Muscle of back (tissue), 3 donors: ENCODE measurements at regions not wholly inside any gene's neighbourhood (a gene's known extent, or its start where the extent isn't known, plus 50 kb on each side); places are given as distances from the start of the nearest gene placed in this dataset.
A peak's percentile ranks its signal among the peaks of the same experiment; 100 is the strongest.
"Not testable (repeated sequence)": the region's sequence is repeated elsewhere in the genome, so short reads cannot be mapped to it uniquely, and the experiment has no call there.

Source experiments
- DNase-seq, 3 donors: peaks; one replicate each; pipeline versions ENCODE4 v3.0.0 to v3.0.0-alpha.2; 2013

GRCh38 chr3:102332205-102332604, 102.6 kb upstream of the ZPLD1 start:
- no peak for DNase-seq

GRCh38 chr3:102332934-102333333, 101.9 kb upstream of the ZPLD1 start:
- DNase-seq: no peak

GRCh38 chr3:102336130-102336529, 98.7 kb upstream of the ZPLD1 start:
- DNase-seq: no peak

DNA sequence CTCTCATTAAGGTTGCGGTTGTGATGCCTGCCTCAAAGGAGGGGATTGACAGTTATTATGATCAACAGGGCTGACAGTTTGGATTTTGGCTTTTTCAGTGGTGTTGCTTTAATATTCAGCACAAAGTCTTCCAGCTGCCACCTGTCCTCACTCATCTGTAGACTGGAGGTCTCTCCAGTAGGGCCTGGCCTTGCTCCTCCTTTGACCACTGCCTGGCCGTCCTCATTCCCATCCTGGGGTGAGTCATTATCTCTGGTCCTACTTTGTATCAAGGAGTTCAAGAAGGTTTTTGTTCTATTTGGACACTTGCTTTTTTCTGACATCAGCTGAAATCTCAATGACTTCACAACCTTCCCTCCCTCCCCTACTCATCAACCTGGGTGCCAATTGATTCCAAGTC, 95.1 kb upstream of the ZPLD1 start:
- DNase-seq: no peak

DNA sequence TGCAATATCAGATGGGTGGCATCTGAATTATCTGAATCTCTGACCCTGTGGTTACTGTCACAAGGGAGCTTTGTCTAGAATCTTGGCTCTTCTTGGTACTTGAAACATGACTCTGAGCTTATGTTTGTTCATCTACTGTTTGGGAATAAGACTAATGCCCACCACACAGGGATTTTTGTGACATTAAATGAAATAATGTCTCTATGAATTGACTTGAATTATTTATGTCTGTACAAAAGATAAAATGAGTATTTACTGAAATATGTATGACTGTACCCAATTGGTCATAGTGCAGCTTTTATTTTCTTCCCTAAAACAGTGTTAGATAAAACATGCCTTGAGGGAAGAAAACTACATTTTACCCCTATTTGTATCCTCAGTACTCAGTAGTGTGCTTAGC, 87.9 kb upstream of the ZPLD1 start:
- no peak for DNase-seq

GRCh38 chr3:102348904-102349303, 85.9 kb upstream of the ZPLD1 start:
- DNase-seq: no peak

GRCh38 chr3:102353148-102353547, 81.7 kb upstream of the ZPLD1 start:
- DNase-seq: no peak

DNA sequence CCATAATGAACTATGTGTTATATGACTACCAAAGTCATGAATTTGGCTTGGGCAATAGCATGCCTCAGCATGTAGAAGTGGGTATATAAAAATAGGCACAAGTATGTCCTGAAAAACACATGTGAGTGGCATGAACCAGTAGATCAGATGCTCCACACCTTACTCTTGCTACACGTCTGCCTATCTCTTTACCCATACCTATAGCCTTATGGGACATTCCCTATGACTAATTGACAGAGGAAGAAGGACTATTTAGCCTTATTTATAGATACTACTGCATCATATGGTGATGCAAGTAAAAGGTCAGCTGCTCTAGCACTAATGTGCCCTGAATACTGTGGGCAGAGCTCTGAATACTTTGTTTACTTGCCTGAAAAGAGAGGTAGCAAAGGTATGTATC, 81.0 kb upstream of the ZPLD1 start:
- DNase-seq: no peak

GRCh38 chr3:102354818-102355515, 79.8 kb upstream of the ZPLD1 start:
- no peak for DNase-seq

GRCh38 chr3:102356506-102356905, 78.3 kb upstream of the ZPLD1 start:
- DNase-seq: no peak

- DNase-seq: not testable (repeated sequence)
These were observed 77.5 kb upstream of the ZPLD1 start for GRCh38 chr3:102357313-102357712.

GRCh38 chr3:102360183-102360860, 74.5 kb upstream of the ZPLD1 start:
- DNase-seq: peak; percentile 16 to 37 (median 24)

DNA sequence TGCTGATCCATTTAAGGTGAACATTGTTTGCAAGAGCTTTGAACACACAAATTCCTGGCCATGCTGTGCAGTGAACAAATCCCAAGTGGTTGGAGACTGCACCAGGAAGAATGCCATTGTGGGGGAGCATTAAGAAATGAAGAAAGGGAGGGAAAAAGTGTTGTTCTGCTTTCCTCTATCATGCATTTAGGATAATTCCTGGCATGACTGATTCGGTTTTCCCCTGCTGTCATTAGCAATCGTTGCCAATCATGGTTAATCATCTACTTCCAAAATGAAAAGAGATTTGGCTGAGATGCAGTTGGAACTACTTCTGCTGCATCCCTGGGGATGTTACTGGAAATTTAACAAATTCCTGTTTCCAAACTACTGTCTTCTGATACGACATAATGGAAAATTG, 73.7 kb upstream of the ZPLD1 start:
- DNase-seq: peak; percentile 39 to 75 (median 66)

DNA sequence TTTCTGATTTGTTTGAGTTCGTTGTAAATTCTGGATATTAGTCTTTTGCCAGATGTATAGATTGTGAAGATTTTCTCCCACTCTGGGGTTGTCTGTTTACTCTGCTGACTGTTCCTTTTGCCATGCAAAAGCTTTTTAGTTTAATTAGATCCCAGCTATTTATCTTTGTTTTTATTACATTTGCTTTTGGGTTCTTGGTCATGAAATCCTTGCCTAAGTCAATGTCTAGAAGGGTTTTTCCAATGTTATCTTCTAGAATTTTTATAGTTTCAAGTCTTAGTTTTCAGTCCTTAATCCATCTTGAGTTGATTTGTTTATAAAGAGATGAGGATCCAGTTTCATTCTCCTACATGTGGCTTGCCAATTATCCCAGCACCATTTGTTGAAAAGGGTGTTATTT, 68.7 kb upstream of the ZPLD1 start:
- not testable (repeated sequence) for DNase-seq

- DNase-seq: no peak
These were observed 59.8 kb upstream of the ZPLD1 start for GRCh38 chr3:102374863-102375634.

- no peak for DNase-seq
These were observed 56.6 kb upstream of the ZPLD1 start for GRCh38 chr3:102378216-102378615.

GRCh38 chr3:102382201-102382600, 52.6 kb upstream of the ZPLD1 start:
- not testable (repeated sequence) for DNase-seq
